SK-N-SH treated with all-trans-retinoic acid at 6 μM for 48 hours (cell line): ENCODE measurements at regions not wholly inside any gene's neighbourhood (a gene's known extent, or its start where the extent isn't known, plus 50 kb on each side); places are given as distances from the start of the nearest gene placed in this dataset.

Experiments
- ATAC-seq: fragments of 200-7000 bp; cut with Tn5 transposase; 3 replicates; pipeline ENCODE4 v1.9.1; 2020; ENCODE audit warnings: mild to moderate bottlenecking, moderate library complexity
- ARNTL ChIP-seq: fragments of 450-650 bp; formaldehyde crosslinking; IDR thresholded peaks from 2 replicates; pipeline ENCODE4 v1.5.0; 2020; ENCODE audit warnings: low read depth, mild to moderate bottlenecking, moderate library complexity, borderline replicate concordance
- BACH2 ChIP-seq: fragments of 250-450 bp; sonication (Bioruptor Pico); IDR thresholded peaks from 2 replicates; pipeline ENCODE4 v1.9.0; 2021; ENCODE audit warnings: mild to moderate bottlenecking, borderline replicate concordance
- CSDC2 ChIP-seq: fragments of 250-450 bp; sonication (Bioruptor Pico); IDR thresholded peaks from 2 replicates; pipeline ENCODE4 v1.5.0; 2020; ENCODE audit warnings: mild to moderate bottlenecking, moderate library complexity
- GLIS3 ChIP-seq: fragments of 250-450 bp; sonication (Bioruptor Pico); IDR thresholded peaks from 2 replicates; pipeline ENCODE4 v1.5.0; 2020; ENCODE audit warnings: mild to moderate bottlenecking, moderate library complexity
- ISL1 ChIP-seq: fragments of 250-450 bp; sonication (Bioruptor Pico); IDR thresholded peaks from 2 replicates; pipeline ENCODE4 v2.1.2; 2022; ENCODE audit warnings: mild to moderate bottlenecking, moderate library complexity
- RARB ChIP-seq: fragments of 250-450 bp; sonication (Bioruptor Pico); IDR thresholded peaks from 2 replicates; pipeline ENCODE4 v1.8.0; 2021; ENCODE audit warnings: mild to moderate bottlenecking, moderate library complexity
- SNAI2 ChIP-seq: fragments of 250-450 bp; sonication (Bioruptor Pico); IDR thresholded peaks from 2 replicates; pipeline ENCODE4 v1.5.0; 2020; ENCODE audit warnings: mild to moderate bottlenecking, moderate library complexity
- TCF4 ChIP-seq: fragments of 250-450 bp; sonication (Bioruptor Pico); IDR thresholded peaks from 2 replicates; pipeline ENCODE4 v1.8.0; 2021; ENCODE audit warnings: mild to moderate bottlenecking, moderate library complexity, borderline replicate concordance
- TOX ChIP-seq: fragments of 250-450 bp; sonication (Bioruptor Pico); IDR thresholded peaks from 2 replicates; pipeline ENCODE4 v1.8.0; 2021; ENCODE audit warnings: mild to moderate bottlenecking, moderate library complexity, borderline replicate concordance
- ZC3H10 ChIP-seq: fragments of 250-450 bp; sonication (Bioruptor Pico); IDR thresholded peaks from 2 replicates; pipeline ENCODE4 v1.5.1; 2021; ENCODE audit warnings: mild to moderate bottlenecking, moderate library complexity
- ZFP3 ChIP-seq: fragments of 250-450 bp; sonication (Bioruptor Pico); IDR thresholded peaks from 2 replicates; pipeline ENCODE4 v1.5.0; 2020; ENCODE audit warnings: mild to moderate bottlenecking, moderate library complexity
- ZFP30 ChIP-seq: fragments of 450-650 bp; formaldehyde crosslinking; IDR thresholded peaks from 2 replicates; pipeline ENCODE4 v1.5.0; 2022; ENCODE audit warnings: mild to moderate bottlenecking, moderate library complexity
- ZNF565 ChIP-seq: fragments of 450-650 bp; formaldehyde crosslinking; conservative IDR thresholded peaks from 2 replicates; pipeline ENCODE4 v1.5.0; 2020; ENCODE audit warnings: low read depth, mild to moderate bottlenecking, moderate library complexity
- ZNF70 ChIP-seq: fragments of 450-650 bp; formaldehyde crosslinking; IDR thresholded peaks from 2 replicates; pipeline ENCODE4 v1.5.0; 2020; ENCODE audit warnings: mild to moderate bottlenecking, moderate library complexity
- ZNF8 ChIP-seq: fragments of 450-650 bp; formaldehyde crosslinking; IDR thresholded peaks from 2 replicates; pipeline ENCODE4 v1.5.0; 2020; ENCODE audit warnings: mild to moderate bottlenecking, moderate library complexity
- TF ChIP-seq, protein P1 (sequence below): fragments of 250-450 bp; sonication (Bioruptor Pico); IDR thresholded peaks from 2 replicates; pipeline ENCODE4 v1.5.1; 2021; ENCODE audit warnings: mild to moderate bottlenecking, moderate library complexity
- TF ChIP-seq, protein P2 (sequence below): fragments of 250-450 bp; sonication (Bioruptor Pico); IDR thresholded peaks from 2 replicates; pipeline ENCODE4 v1.8.0; 2021; ENCODE audit warnings: low read depth, mild to moderate bottlenecking, moderate library complexity, borderline replicate concordance
- TF ChIP-seq, protein P3 (sequence below): fragments of 250-450 bp; sonication (Bioruptor Pico); IDR thresholded peaks from 2 replicates; pipeline ENCODE4 v1.5.0; 2020; ENCODE audit warnings: mild to moderate bottlenecking, moderate library complexity

DNA sequence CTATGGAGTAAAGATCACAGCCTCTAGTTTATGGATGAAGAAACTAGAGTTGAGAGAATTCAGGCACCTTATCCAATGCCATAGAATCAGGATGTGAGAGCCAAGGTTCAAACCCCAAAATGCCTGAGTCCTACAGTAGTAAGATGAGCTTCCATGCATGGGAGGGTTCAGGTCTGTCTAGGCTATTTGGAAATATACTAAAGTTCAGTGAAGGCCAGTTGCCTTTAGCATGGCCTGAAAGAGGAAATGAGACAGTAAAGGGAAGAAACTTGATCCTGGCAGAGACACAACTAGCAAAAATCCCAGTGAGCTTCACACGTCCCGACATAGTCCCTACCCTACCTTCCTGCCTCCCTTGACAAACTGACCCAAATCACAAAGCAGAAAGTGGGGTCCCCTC lies 317.0 kb downstream of the RASEF start:
- ATAC-seq = no peak
- TF ChIP-seq BACH2 (CRISPR knock-in tag) (no peak), TCF4 (CRISPR knock-in tag) (no peak), ARNTL (CRISPR knock-in tag) (no peak), ZNF565 (no peak), ZC3H10 (CRISPR knock-in tag) (no peak), ISL1 (CRISPR knock-in tag) (no peak), ZNF8 (CRISPR knock-in tag) (no peak), ZFP30 (CRISPR knock-in tag) (no peak), ZFP3 (CRISPR knock-in tag) (no peak), RARB (no peak), ZNF70 (no peak)
- TF ChIP-seq, protein P1, sequence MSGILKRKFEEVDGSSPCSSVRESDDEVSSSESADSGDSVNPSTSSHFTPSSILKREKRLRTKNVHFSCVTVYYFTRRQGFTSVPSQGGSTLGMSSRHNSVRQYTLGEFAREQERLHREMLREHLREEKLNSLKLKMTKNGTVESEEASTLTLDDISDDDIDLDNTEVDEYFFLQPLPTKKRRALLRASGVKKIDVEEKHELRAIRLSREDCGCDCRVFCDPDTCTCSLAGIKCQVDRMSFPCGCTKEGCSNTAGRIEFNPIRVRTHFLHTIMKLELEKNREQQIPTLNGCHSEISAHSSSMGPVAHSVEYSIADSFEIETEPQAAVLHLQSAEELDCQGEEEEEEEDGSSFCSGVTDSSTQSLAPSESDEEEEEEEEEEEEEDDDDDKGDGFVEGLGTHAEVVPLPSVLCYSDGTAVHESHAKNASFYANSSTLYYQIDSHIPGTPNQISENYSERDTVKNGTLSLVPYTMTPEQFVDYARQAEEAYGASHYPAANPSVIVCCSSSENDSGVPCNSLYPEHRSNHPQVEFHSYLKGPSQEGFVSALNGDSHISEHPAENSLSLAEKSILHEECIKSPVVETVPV (CRISPR knock-in tag) = no peak

DNA sequence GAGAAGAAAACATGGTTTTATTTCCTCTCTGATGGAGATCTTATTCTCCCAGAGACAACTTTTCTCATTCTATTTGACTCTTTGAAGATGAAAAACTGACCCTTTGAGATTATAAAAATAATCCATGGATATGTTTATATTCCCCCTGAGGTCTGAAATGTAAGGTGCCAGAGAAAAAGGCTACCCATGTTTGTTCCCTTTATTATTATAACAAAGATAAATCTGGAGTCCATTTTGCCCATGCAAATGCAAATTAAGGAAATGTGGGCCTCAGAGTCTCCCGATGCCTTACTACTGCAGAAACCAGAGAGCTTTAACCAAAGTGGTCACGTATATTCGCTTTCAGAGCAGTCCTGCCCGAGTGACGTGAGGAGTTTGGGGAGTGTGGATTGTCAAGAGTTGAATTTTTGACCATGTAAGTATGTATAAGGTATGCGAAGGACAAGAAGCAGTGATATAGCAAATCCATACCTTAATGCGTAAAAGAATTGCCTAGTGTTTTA lies 312.5 kb downstream of the RASEF start:
- no peak for ATAC-seq
- no peak for TF ChIP-seq GLIS3 (CRISPR knock-in tag)
- TF ChIP-seq, protein P2, sequence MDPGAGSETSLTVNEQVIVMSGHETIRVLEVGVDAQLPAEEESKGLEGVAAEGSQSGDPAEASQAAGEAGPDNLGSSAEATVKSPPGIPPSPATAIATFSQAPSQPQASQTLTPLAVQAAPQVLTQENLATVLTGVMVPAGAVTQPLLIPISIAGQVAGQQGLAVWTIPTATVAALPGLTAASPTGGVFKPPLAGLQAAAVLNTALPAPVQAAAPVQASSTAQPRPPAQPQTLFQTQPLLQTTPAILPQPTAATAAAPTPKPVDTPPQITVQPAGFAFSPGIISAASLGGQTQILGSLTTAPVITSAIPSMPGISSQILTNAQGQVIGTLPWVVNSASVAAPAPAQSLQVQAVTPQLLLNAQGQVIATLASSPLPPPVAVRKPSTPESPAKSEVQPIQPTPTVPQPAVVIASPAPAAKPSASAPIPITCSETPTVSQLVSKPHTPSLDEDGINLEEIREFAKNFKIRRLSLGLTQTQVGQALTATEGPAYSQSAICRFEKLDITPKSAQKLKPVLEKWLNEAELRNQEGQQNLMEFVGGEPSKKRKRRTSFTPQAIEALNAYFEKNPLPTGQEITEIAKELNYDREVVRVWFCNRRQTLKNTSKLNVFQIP (CRISPR knock-in tag) = no peak
- TF ChIP-seq, protein P1 (CRISPR knock-in tag) = no peak
- TF ChIP-seq ZNF565 = no peak
- no peak for TF ChIP-seq BACH2 (CRISPR knock-in tag)
- TF ChIP-seq, protein P3, sequence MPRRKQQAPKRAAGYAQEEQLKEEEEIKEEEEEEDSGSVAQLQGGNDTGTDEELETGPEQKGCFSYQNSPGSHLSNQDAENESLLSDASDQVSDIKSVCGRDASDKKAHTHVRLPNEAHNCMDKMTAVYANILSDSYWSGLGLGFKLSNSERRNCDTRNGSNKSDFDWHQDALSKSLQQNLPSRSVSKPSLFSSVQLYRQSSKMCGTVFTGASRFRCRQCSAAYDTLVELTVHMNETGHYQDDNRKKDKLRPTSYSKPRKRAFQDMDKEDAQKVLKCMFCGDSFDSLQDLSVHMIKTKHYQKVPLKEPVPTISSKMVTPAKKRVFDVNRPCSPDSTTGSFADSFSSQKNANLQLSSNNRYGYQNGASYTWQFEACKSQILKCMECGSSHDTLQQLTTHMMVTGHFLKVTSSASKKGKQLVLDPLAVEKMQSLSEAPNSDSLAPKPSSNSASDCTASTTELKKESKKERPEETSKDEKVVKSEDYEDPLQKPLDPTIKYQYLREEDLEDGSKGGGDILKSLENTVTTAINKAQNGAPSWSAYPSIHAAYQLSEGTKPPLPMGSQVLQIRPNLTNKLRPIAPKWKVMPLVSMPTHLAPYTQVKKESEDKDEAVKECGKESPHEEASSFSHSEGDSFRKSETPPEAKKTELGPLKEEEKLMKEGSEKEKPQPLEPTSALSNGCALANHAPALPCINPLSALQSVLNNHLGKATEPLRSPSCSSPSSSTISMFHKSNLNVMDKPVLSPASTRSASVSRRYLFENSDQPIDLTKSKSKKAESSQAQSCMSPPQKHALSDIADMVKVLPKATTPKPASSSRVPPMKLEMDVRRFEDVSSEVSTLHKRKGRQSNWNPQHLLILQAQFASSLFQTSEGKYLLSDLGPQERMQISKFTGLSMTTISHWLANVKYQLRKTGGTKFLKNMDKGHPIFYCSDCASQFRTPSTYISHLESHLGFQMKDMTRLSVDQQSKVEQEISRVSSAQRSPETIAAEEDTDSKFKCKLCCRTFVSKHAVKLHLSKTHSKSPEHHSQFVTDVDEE (CRISPR knock-in tag) = no peak
- TF ChIP-seq ZC3H10 (CRISPR knock-in tag) = no peak

DNA sequence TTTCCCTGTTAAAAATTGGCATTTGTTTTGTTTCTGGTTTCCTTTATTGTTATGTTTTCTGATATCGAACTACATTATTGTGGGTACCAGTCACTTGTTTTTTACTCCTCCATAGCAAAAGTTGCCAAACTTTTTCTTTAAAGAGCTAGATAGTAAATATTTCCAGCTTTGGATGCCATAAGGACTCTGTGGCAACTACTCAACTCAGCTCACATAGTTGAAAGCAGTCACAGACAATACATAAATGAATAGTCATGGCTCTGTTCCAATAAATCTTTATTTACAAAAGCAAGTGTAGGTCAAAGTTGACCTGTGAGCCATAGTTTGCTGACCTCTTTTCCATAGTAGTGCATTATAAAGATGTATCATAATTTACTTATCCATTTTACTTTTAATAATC lies 305.0 kb downstream of the RASEF start:
- ATAC-seq = no peak
- TF ChIP-seq, protein P1 (CRISPR knock-in tag) = no peak
- TF ChIP-seq ARNTL (CRISPR knock-in tag) = no peak
- TF ChIP-seq RARB = no peak
- no peak for TF ChIP-seq CSDC2 (CRISPR knock-in tag)
- no peak for TF ChIP-seq SNAI2 (CRISPR knock-in tag)
- TF ChIP-seq, protein P3 (CRISPR knock-in tag) = no peak
- TF ChIP-seq TOX (CRISPR knock-in tag) = no peak
- TF ChIP-seq, all 23 proteins: peak for 0
